PC-3 (cell line): ENCODE measurements at regions not wholly inside any gene's neighbourhood (a gene's known extent, or its start where the extent isn't known, plus 50 kb on each side); places are given as distances from the start of the nearest gene placed in this dataset.

Source experiments
- ATAC-seq: fragments of 200-7000 bp; cut with Tn5 transposase; 2 replicates; pipeline ENCODE4 v1.9.1; 2020; ENCODE audit warnings: mild to moderate bottlenecking, moderate library complexity
- BruUV-seq: library from RNA; stranded (reverse); fragments of 400-500 nt; replicated peaks from 2 replicates; lab custom pipeline; 2021; lab: Mats Ljungman, UMichigan
- CTCF ChIA-PET: fragments of 300-600 bp; sonication (Branson Sonifier 250); formaldehyde crosslinking; loops from one replicate; lab custom pipeline; 2022; ENCODE audit warnings: antibody characterized with exemption; lab: Charles Lee
- POLR2A ChIA-PET: fragments of 300-600 bp; sonication (Branson Sonifier 250); formaldehyde crosslinking; loops from one replicate; lab custom pipeline; 2022; ENCODE audit warnings: antibody characterized with exemption; ENCODE audit not compliant: unreplicated experiment; lab: Charles Lee
- DNase-seq: peaks from one replicate; pipeline ENCODE4 v3.0.0-alpha.2; 2015
- H2AFZ ChIP-seq: fragments of 300-600 bp; sonication (generic); 2 replicates; pipeline ENCODE4 v1.6.0; 2016; ENCODE audit warnings: antibody characterized with exemption, low read length
- H3F3A ChIP-seq: fragments of 300-600 bp; sonication (generic); one replicate; pipeline ENCODE4 v1.6.0; 2017; ENCODE audit warnings: antibody characterized with exemption, low read length, control low read depth, mild to moderate bottlenecking; ENCODE audit not compliant: unreplicated experiment
- H3K27ac ChIP-seq: fragments of 300-600 bp; sonication (generic); 2 replicates; pipeline ENCODE4 v1.5.1; 2016; ENCODE audit warnings: mild to moderate bottlenecking, low read length
- H3K27me3 ChIP-seq: fragments of 300-600 bp; sonication (generic); 2 replicates; pipeline ENCODE4 v1.6.1; 2016; ENCODE audit warnings: low read length, mixed read lengths
- H3K36me3 ChIP-seq: fragments of 300-600 bp; sonication (generic); 2 replicates; pipeline ENCODE4 v1.6.1; 2016; ENCODE audit warnings: low read depth, mixed run types, low read length, mixed read lengths
- H3K4me1 ChIP-seq: fragments of 300-600 bp; sonication (generic); 2 replicates; pipeline ENCODE4 v1.5.1; 2016; ENCODE audit warnings: low read length; ENCODE audit not compliant: insufficient read depth
- H3K4me2 ChIP-seq: fragments of 300-600 bp; sonication (generic); 2 replicates; pipeline ENCODE4 v1.6.0; 2016; ENCODE audit warnings: low read length
- H3K4me3 ChIP-seq: fragments of 300-600 bp; sonication (generic); 2 replicates; pipeline ENCODE4 v1.5.1; 2016; ENCODE audit warnings: mild to moderate bottlenecking, low read length, mixed read lengths
- H3K79me2 ChIP-seq: fragments of 300-600 bp; sonication (generic); 2 replicates; pipeline ENCODE4 v1.6.1; 2017; ENCODE audit warnings: low read length, mixed read lengths
- H3K9ac ChIP-seq: fragments of 300-600 bp; sonication (generic); 2 replicates; pipeline ENCODE4 v1.6.0; 2016; ENCODE audit warnings: mild to moderate bottlenecking, low read length
- H3K9me2 ChIP-seq: fragments of 300-600 bp; sonication (generic); replicated peaks from 2 replicates; pipeline ENCODE4 v1.6.1; 2016; ENCODE audit warnings: mixed run types, low read length, mixed read lengths
- H3K9me3 ChIP-seq: fragments of 300-600 bp; sonication (generic); 2 replicates; pipeline ENCODE4 v1.6.1; 2016; ENCODE audit warnings: low read length, mixed read lengths
- H4K20me1 ChIP-seq: fragments of 300-600 bp; sonication (generic); 2 replicates; pipeline ENCODE4 v1.6.1; 2016; ENCODE audit warnings: low read length, mixed read lengths
- CTCF ChIP-seq: fragments of 300-600 bp; sonication (generic); conservative IDR thresholded peaks from 2 replicates; pipeline ENCODE4 v1.5.1; 2017; ENCODE audit warnings: antibody characterized with exemption, low read depth, mild to moderate bottlenecking, low read length
- EZH2 ChIP-seq: fragments of 300-600 bp; sonication (generic); IDR thresholded peaks from one replicate; pipeline ENCODE4 v1.6.1; 2017; ENCODE audit warnings: antibody characterized with exemption, mild to moderate bottlenecking, low read length; ENCODE audit not compliant: unreplicated experiment
- EZH2phosphoT487 ChIP-seq: fragments of 300-600 bp; sonication (generic); IDR thresholded peaks from 2 replicates; pipeline ENCODE4 v1.6.1; 2018; ENCODE audit warnings: mild to moderate bottlenecking, antibody characterized with exemption, low read length, borderline replicate concordance
- intact Hi-C: fragments of 100-400 bp; cut with micrococcal nuclease; formaldehyde crosslinking; loops from 2 replicates; pipeline ENCODE4 v1.9.0; 2023

- H3F3A ChIP-seq = no peaks in the 10 kb centered on the region
- peak; percentile 65 for ATAC-seq
- TF ChIP-seq EZH2 (no peak), EZH2phosphoT487 (no peak), CTCF (no peak)
- no peaks in the 10 kb centered on the region for H4K20me1 ChIP-seq
- H3K4me2 ChIP-seq = peak overlapping the region; percentile 57
- H3K79me2 ChIP-seq = no peaks in the 10 kb centered on the region
- peak overlapping the region; percentile 47 for H3K27ac ChIP-seq
- ChIA-PET CTCF (no interaction called here), POLR2A (no interaction called here)
- no peaks in the 10 kb centered on the region for H3K36me3 ChIP-seq
- H3K9me3 ChIP-seq = no peaks in the 10 kb centered on the region
- peak; percentile 39 for DNase-seq
- no peaks in the 10 kb centered on the region for H3K9me2 ChIP-seq
- H3K9ac ChIP-seq = no peak overlapping the region
- H3K4me3 ChIP-seq = peak overlapping the region; percentile 26; the same call in 1 of the 2 replicates
- no TSS peak for BruUV-seq
- peak overlapping the region; percentile 57 for H2AFZ ChIP-seq
- intact Hi-C loops = loop anchor here (10.0 kb wide), 1 partner anchor 335 kb away; no protein-coding TSS in a partner anchor
- H3K4me1 ChIP-seq = peaks cover 40% of the 10 kb centered on the region
- H3K27me3 ChIP-seq = no peaks in the 10 kb centered on the region
These were observed 75.4 kb downstream of the FAT4 start for GRCh38 chr4:125390126-125390525.

- DNase-seq (no peak), ATAC-seq (no peak)
- Histone ChIP-seq H2AFZ (peak overlapping the region; percentile 57; the same call in 1 of the 2 replicates), H3K4me2 (peak overlapping the region; percentile 57; the same call in 1 of the 2 replicates), H3K36me3 (no peaks in the 10 kb centered on the region), H3K9ac (no peak overlapping the region), H3F3A (no peaks in the 10 kb centered on the region), H3K9me2 (no peaks in the 10 kb centered on the region), H3K27ac (peak overlapping the region; percentile 47), H3K9me3 (no peaks in the 10 kb centered on the region), H3K79me2 (no peaks in the 10 kb centered on the region), H3K4me1 (peaks cover 40% of the 10 kb centered on the region), H4K20me1 (no peaks in the 10 kb centered on the region), H3K27me3 (no peaks in the 10 kb centered on the region), H3K4me3 (no peak overlapping the region)
- TF ChIP-seq EZH2phosphoT487 = no peak
- no peak for TF ChIP-seq EZH2
- no peak for TF ChIP-seq CTCF
- no TSS peak for BruUV-seq
- POLR2A ChIA-PET = no interaction called here
- CTCF ChIA-PET = no interaction called here
- intact Hi-C loops = loop anchor here (10.0 kb wide), 1 partner anchor 334 kb away; no protein-coding TSS in a partner anchor
These were observed 76.0 kb downstream of the FAT4 start for GRCh38 chr4:125390727-125391126.

- no peak for DNase-seq
- no peaks in the 10 kb centered on the region for H3K79me2 ChIP-seq
- H3K27me3 ChIP-seq = no peaks in the 10 kb centered on the region
- no TSS peak for BruUV-seq
- ChIA-PET CTCF (no interaction called here), POLR2A (no interaction called here)
- TF ChIP-seq CTCF (no peak), EZH2 (no peak), EZH2phosphoT487 (no peak)
- no peak overlapping the region for H3K9ac ChIP-seq
- no peak overlapping the region for H3K27ac ChIP-seq
- no peaks in the 10 kb centered on the region for H3F3A ChIP-seq
- no peaks in the 10 kb centered on the region for H3K9me2 ChIP-seq
- no peaks in the 10 kb centered on the region for H3K36me3 ChIP-seq
- intact Hi-C loops = loop anchor here (10.0 kb wide), 1 partner anchor 332 kb away; no protein-coding TSS in a partner anchor
- ATAC-seq = no peak
- H3K4me1 ChIP-seq = peaks cover 40% of the 10 kb centered on the region
- no peak overlapping the region for H3K4me3 ChIP-seq
- no peaks in the 10 kb centered on the region for H3K9me3 ChIP-seq
- H4K20me1 ChIP-seq = no peaks in the 10 kb centered on the region
- H2AFZ ChIP-seq = no peak overlapping the region
- no peak overlapping the region for H3K4me2 ChIP-seq
These were observed 77.9 kb downstream of the FAT4 start for GRCh38 chr4:125392694-125393093.
